HCT116 (cell line): ENCODE measurements at regions not wholly inside any gene's neighbourhood (a gene's known extent, or its start where the extent isn't known, plus 50 kb on each side); places are given as distances from the start of the nearest gene placed in this dataset.

Experiments used
- ATAC-seq: fragments of 200-7000 bp; cut with Tn5 transposase; 2 replicates; pipeline ENCODE4 v1.9.1; 2020; ENCODE audit warnings: mild to moderate bottlenecking, moderate library complexity
- BruUV-seq: library from RNA; stranded (reverse); fragments of 400-500 nt; replicated peaks from 2 replicates; lab custom pipeline; 2021; lab: Mats Ljungman, UMichigan
- CTCF ChIA-PET: fragments of 300-600 bp; sonication (Branson Sonifier 250); formaldehyde crosslinking; loops from one replicate; lab custom pipeline; 2021; ENCODE audit warnings: antibody characterized with exemption; lab: Charles Lee
- POLR2A ChIA-PET: fragments of 300-600, 350-600 bp; sonication (Branson Sonifier 250); formaldehyde crosslinking; loops from one replicate; lab custom pipeline; 2021; ENCODE audit warnings: antibody characterized with exemption; lab: Charles Lee
- RAD21 ChIA-PET, 2 experiments: fragments of 300-600 bp; sonication (Branson Sonifier 250); formaldehyde crosslinking; loops; one replicate each; lab custom pipeline; 2023; ENCODE audit warnings: low total read pairs in 2 of 2; ENCODE audit not compliant: uncharacterized antibody in 2 of 2, unreplicated experiment in 2 of 2, low non-redundant PET in 1 of 2; lab: Charles Lee
- DNase-seq: peaks from one replicate; pipeline ENCODE4 v3.0.0-alpha.2; 2010; ENCODE audit warnings: low read depth, low spot score
- H2AFZ ChIP-seq: fragments of 200-600 bp; shearing (Covaris generic), sonication (generic); 2 replicates; pipeline ENCODE4 v1.6.1; 2017; ENCODE audit warnings: low read depth, mixed run types, mixed read lengths, antibody characterized with exemption, low read length; ENCODE audit not compliant: poor library complexity, severe bottlenecking
- H3K27ac ChIP-seq: 2 replicates; pipeline ENCODE4 v1.5.1; 2012; ENCODE audit warnings: low read depth, low read length
- H3K27me3 ChIP-seq: fragments of 200-600 bp; sonication (generic); 2 replicates; pipeline ENCODE4 v1.6.1; 2016; ENCODE audit warnings: mixed run types, low read length, mixed read lengths; ENCODE audit not compliant: insufficient read depth
- H3K36me3 ChIP-seq, 2 experiments: fragments of 200-500 bp in 1 of 2; fragments of 200-600 bp in 1 of 2; sonication (Bioruptor generic) in 1 of 2; sonication (generic) in 1 of 2; 2 replicates each; pipeline versions ENCODE4 v1.5.1 to v1.6.1; 2014 to 2016; ENCODE audit warnings: low read length in 2 of 2, inconsistent platforms in 1 of 2, mixed read lengths in 1 of 2, mixed run types in 1 of 2; ENCODE audit not compliant: insufficient read depth in 2 of 2, control insufficient read depth in 1 of 2
- H3K4me1 ChIP-seq, 2 experiments: fragments of 200-600 bp in 1 of 2; sonication (generic) in 1 of 2; 2 replicates each; pipeline versions ENCODE4 v1.5.1 to v1.6.1; 2012 to 2017; ENCODE audit warnings: low read length in 2 of 2, inconsistent platforms in 1 of 2, mild to moderate bottlenecking in 1 of 2, mixed read lengths in 1 of 2, mixed run types in 1 of 2, moderate library complexity in 1 of 2; ENCODE audit not compliant: insufficient read depth in 2 of 2, control insufficient read depth in 1 of 2
- H3K4me2 ChIP-seq: fragments of 200-600 bp; sonication (generic); 2 replicates; pipeline ENCODE4 v1.6.1; 2017; ENCODE audit warnings: mixed run types, low read length, mixed read lengths
- H3K4me3 ChIP-seq, 2 experiments: fragments of 200-600 bp in 1 of 2; sonication (generic) in 1 of 2; replicated peaks in 1 of 2; 2 replicates each; pipeline ENCODE4 v1.5.1; 2011 to 2016; ENCODE audit warnings: low read length in 2 of 2, control low read depth in 1 of 2, low read depth in 1 of 2, mild to moderate bottlenecking in 1 of 2, mixed read lengths in 1 of 2, mixed run types in 1 of 2
- H3K79me2 ChIP-seq: fragments of 200-600 bp; sonication (generic); 2 replicates; pipeline ENCODE4 v1.6.1; 2017; ENCODE audit warnings: mild to moderate bottlenecking, mixed run types, low read length, moderate library complexity, mixed read lengths; ENCODE audit not compliant: insufficient read depth
- H3K9ac ChIP-seq: fragments of 200-600 bp; sonication (generic); 2 replicates; pipeline ENCODE4 v1.6.1; 2016; ENCODE audit warnings: low read length, mixed read lengths
- H3K9me2 ChIP-seq: fragments of 200-600 bp; sonication (generic), shearing (Covaris generic); 2 replicates; pipeline ENCODE4 v1.6.1; 2017; ENCODE audit warnings: mixed run types, mild to moderate bottlenecking, moderate library complexity; ENCODE audit not compliant: insufficient read depth
- H3K9me3 ChIP-seq, 2 experiments: fragments of 200-500 bp in 1 of 2; fragments of 200-600 bp in 1 of 2; sonication (Bioruptor generic) in 1 of 2; sonication (generic) in 1 of 2; 2 replicates each; pipeline ENCODE4 v1.6.1; 2014 to 2017; ENCODE audit warnings: low read length in 2 of 2, mixed read lengths in 2 of 2, inconsistent platforms in 1 of 2, low read depth in 1 of 2, mild to moderate bottlenecking in 1 of 2, mixed run types in 1 of 2, moderate library complexity in 1 of 2; ENCODE audit not compliant: control insufficient read depth in 1 of 2, insufficient read depth in 1 of 2
- H4K20me1 ChIP-seq: fragments of 200-600 bp; sonication (generic), shearing (Covaris generic); 2 replicates; pipeline ENCODE4 v1.6.1; 2017; ENCODE audit warnings: mixed run types, mild to moderate bottlenecking, moderate library complexity; ENCODE audit not compliant: insufficient read depth
- ATF3 ChIP-seq: IDR thresholded peaks from 2 replicates; pipeline ENCODE4 v1.6.1; 2012
- CBX3 ChIP-seq: IDR thresholded peaks from 2 replicates; pipeline ENCODE4 v1.6.1; 2012; ENCODE audit warnings: low read depth
- CEBPB ChIP-seq: IDR thresholded peaks from 2 replicates; pipeline ENCODE4 v1.6.1; 2012; ENCODE audit warnings: low read depth
- CTCF ChIP-seq, 3 experiments: fragments of 200-600 bp in 1 of 3; sonication (generic) in 1 of 3; IDR thresholded peaks in 2 of 3; conservative IDR thresholded peaks in 1 of 3; 2 replicates each; pipeline ENCODE4 v1.5.1; 2012 to 2017; ENCODE audit warnings: low read depth in 2 of 3, low read length in 2 of 3, antibody characterized with exemption in 1 of 3, borderline replicate concordance in 1 of 3, control low read depth in 1 of 3, mild to moderate bottlenecking in 1 of 3, mixed read lengths in 1 of 3, mixed run types in 1 of 3, moderate library complexity in 1 of 3; ENCODE audit not compliant: insufficient read depth in 1 of 3
- EGR1 ChIP-seq: IDR thresholded peaks from 2 replicates; pipeline ENCODE4 v1.6.1; 2012; ENCODE audit warnings: low read depth
- ELF1 ChIP-seq: IDR thresholded peaks from 2 replicates; pipeline ENCODE4 v1.6.1; 2012; ENCODE audit warnings: low read depth, borderline replicate concordance
- EZH2 ChIP-seq: fragments of 200-600 bp; sonication (generic); IDR thresholded peaks from 2 replicates; pipeline ENCODE4 v1.6.1; 2017; ENCODE audit warnings: antibody characterized with exemption, mixed run types
- EZH2phosphoT487 ChIP-seq: fragments of 200-600 bp; IDR thresholded peaks from 2 replicates; pipeline ENCODE4 v1.6.1; 2018; ENCODE audit warnings: antibody characterized with exemption, borderline replicate concordance
- JUND ChIP-seq: IDR thresholded peaks from 2 replicates; pipeline ENCODE4 v1.6.1; 2012
- POLR2A ChIP-seq: IDR thresholded peaks from 2 replicates; pipeline ENCODE4 v1.7.0; 2011; ENCODE audit warnings: borderline replicate concordance; ENCODE audit not compliant: insufficient read depth, insufficient read length; ENCODE audit errors: extremely low read depth
- POLR2AphosphoS5 ChIP-seq: IDR thresholded peaks from 2 replicates; pipeline ENCODE4 v1.6.1; 2011; ENCODE audit warnings: mild to moderate bottlenecking, low read depth, low read length, moderate library complexity
- RAD21 ChIP-seq: IDR thresholded peaks from 2 replicates; pipeline ENCODE4 v1.6.1; 2012; ENCODE audit warnings: low read depth, mild to moderate bottlenecking
- SIN3A ChIP-seq: IDR thresholded peaks from 2 replicates; pipeline ENCODE4 v1.6.1; 2012; ENCODE audit warnings: low read depth
- SP1 ChIP-seq: IDR thresholded peaks from 2 replicates; pipeline ENCODE4 v1.6.1; 2012; ENCODE audit warnings: low read depth
- SRF ChIP-seq: IDR thresholded peaks from 2 replicates; pipeline ENCODE4 v1.6.1; 2012; ENCODE audit warnings: low read depth
- TCF7L2 ChIP-seq: IDR thresholded peaks from 2 replicates; pipeline ENCODE4 v1.7.0; 2011; ENCODE audit warnings: borderline replicate concordance, inconsistent platforms; ENCODE audit not compliant: insufficient read depth, insufficient read length; ENCODE audit errors: extremely low read depth
- YY1 ChIP-seq: IDR thresholded peaks from 2 replicates; pipeline ENCODE4 v1.6.1; 2011; ENCODE audit warnings: low read length, low read depth, moderate library complexity, mild to moderate bottlenecking; ENCODE audit not compliant: insufficient replicate concordance; ENCODE audit errors: extremely low read depth
- ZFX ChIP-seq: fragments of 450-650 bp; IDR thresholded peaks from 2 replicates; pipeline ENCODE4 v1.6.1; 2017
- intact Hi-C: fragments of 100-400 bp; cut with micrococcal nuclease; formaldehyde crosslinking; loops from 2 replicates; pipeline ENCODE4 v1.10.0; 2022
- TF ChIP-seq, protein P1 (sequence below): IDR thresholded peaks from 2 replicates; pipeline ENCODE4 v1.6.1; 2011; ENCODE audit warnings: mild to moderate bottlenecking, low read length, moderate library complexity; ENCODE audit not compliant: insufficient replicate concordance; ENCODE audit errors: extremely low read depth

DNA sequence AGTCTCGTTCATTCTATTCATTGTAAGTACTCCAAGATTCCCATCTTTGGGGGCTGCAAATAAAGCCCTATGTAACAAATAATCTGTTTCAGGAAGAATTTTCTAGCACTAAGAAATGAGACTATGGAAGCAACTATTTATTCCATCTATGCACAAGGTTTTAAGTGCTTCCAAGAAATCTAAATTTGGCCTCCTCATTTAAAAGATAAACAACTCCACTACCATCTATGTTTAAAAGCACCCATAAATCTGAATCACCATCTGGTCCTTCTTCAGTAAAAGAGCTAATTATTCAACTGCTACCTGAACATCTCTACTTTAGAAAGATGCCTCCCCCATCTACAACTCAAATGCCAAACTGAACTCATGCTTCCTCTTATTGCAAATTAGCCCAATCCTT, 547.3 kb upstream of the LRRC4C start:
- no TSS peak for BruUV-seq
- no peaks in the 10 kb centered on the region for H3K9me2 ChIP-seq
- intact Hi-C loops: no loop called here
- no peak for DNase-seq
- H3K4me3 ChIP-seq: no peak overlapping the region
- H3K4me2 ChIP-seq: no peak overlapping the region
- no peak for ATAC-seq
- H2AFZ ChIP-seq: no peak overlapping the region
- no peaks in the 10 kb centered on the region for H3K79me2 ChIP-seq
- RAD21 ChIA-PET: no interaction called here
- no peaks in the 10 kb centered on the region for H3K27me3 ChIP-seq
- POLR2A ChIA-PET: no interaction called here
- H3K36me3 ChIP-seq: no peaks in the 10 kb centered on the region
- peaks cover 5 to 29% of the 10 kb centered on the region in 2 experiments; a peak in 2 of 4 replicates for H3K9me3 ChIP-seq
- H3K27ac ChIP-seq: no peak overlapping the region
- no peaks in the 10 kb centered on the region for H3K4me1 ChIP-seq
- no peaks in the 10 kb centered on the region for H4K20me1 ChIP-seq
- no peak for TF ChIP-seq RAD21
- TF ChIP-seq POLR2A: no peak
- no peak for TF ChIP-seq TCF7L2
- TF ChIP-seq CEBPB: no peak
- no peak for TF ChIP-seq EGR1
- TF ChIP-seq POLR2AphosphoS5: no peak
- no peak for TF ChIP-seq JUND
- TF ChIP-seq EZH2: no peak
- no peak for TF ChIP-seq CBX3
- TF ChIP-seq SRF: no peak
- TF ChIP-seq ELF1: no peak
- TF ChIP-seq, protein P1, sequence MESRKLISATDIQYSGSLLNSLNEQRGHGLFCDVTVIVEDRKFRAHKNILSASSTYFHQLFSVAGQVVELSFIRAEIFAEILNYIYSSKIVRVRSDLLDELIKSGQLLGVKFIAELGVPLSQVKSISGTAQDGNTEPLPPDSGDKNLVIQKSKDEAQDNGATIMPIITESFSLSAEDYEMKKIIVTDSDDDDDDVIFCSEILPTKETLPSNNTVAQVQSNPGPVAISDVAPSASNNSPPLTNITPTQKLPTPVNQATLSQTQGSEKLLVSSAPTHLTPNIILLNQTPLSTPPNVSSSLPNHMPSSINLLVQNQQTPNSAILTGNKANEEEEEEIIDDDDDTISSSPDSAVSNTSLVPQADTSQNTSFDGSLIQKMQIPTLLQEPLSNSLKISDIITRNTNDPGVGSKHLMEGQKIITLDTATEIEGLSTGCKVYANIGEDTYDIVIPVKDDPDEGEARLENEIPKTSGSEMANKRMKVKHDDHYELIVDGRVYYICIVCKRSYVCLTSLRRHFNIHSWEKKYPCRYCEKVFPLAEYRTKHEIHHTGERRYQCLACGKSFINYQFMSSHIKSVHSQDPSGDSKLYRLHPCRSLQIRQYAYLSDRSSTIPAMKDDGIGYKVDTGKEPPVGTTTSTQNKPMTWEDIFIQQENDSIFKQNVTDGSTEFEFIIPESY: no peak
- TF ChIP-seq ZFX: no peak
- no peak for TF ChIP-seq EZH2phosphoT487
- no peak for TF ChIP-seq CTCF (IDR thresholded peaks at IDR 0.05 in 2 of 3, conservative IDR thresholded peaks at IDR 0.05 in 1 of 3; ENCODE audit: borderline replicate concordance in 1 of 3, insufficient read depth in 1 of 3, low read depth in 2 of 3, low read length in 2 of 3)
- TF ChIP-seq SP1: no peak
- TF ChIP-seq ATF3: no peak
- TF ChIP-seq SIN3A: no peak
- TF ChIP-seq YY1: no peak
- TF ChIP-seq, all 23 proteins: peak for 0
- CTCF ChIA-PET: no interaction called here
- H3K9ac ChIP-seq: no peak overlapping the region
